PC-9 (cell line): ENCODE measurements at regions not wholly inside any gene's neighbourhood (a gene's known extent, or its start where the extent isn't known, plus 50 kb on each side); places are given as distances from the start of the nearest gene placed in this dataset.

Source experiments
- BruUV-seq: library from RNA; stranded (reverse); fragments of 400-500 nt; replicated peaks from 2 replicates; lab custom pipeline; 2021; lab: Mats Ljungman, UMichigan
- CTCF ChIA-PET: fragments of 300-600 bp; sonication (Branson Sonifier 250); formaldehyde crosslinking; loops from one replicate; lab custom pipeline; 2022; ENCODE audit warnings: antibody characterized with exemption; lab: Charles Lee
- POLR2A ChIA-PET: fragments of 300-600 bp; sonication (Branson Sonifier 250); formaldehyde crosslinking; loops from one replicate; lab custom pipeline; 2022; ENCODE audit warnings: antibody characterized with exemption; ENCODE audit not compliant: unreplicated experiment; lab: Charles Lee
- DNase-seq, 2 experiments: peaks; one replicate each; pipeline versions ENCODE4 v3.0.0 to v3.0.0-alpha.2; 2015 to 2022; ENCODE audit warnings: mixed read lengths in 1 of 2
- H2AFZ ChIP-seq: fragments of 200-600 bp; sonication (generic); 2 replicates; pipeline ENCODE4 v1.8.1; 2017; ENCODE audit warnings: antibody characterized with exemption
- H3F3A ChIP-seq: fragments of 200-600 bp; sonication (generic); 2 replicates; pipeline ENCODE4 v1.8.1; 2017; ENCODE audit warnings: antibody characterized with exemption, mild to moderate bottlenecking, low read depth; ENCODE audit not compliant: insufficient read depth
- H3K27ac ChIP-seq: fragments of 200-600 bp; sonication (generic); 2 replicates; pipeline ENCODE4 v1.6.1; 2016; ENCODE audit warnings: mixed run types
- H3K27me3 ChIP-seq: fragments of 200-600 bp; sonication (generic); 2 replicates; pipeline ENCODE4 v1.6.1; 2016; ENCODE audit warnings: low read depth, mixed run types; ENCODE audit not compliant: insufficient read depth
- H3K36me3 ChIP-seq: fragments of 200-600 bp; sonication (generic); 2 replicates; pipeline ENCODE4 v1.6.1; 2016; ENCODE audit warnings: low read depth, mixed run types
- H3K4me1 ChIP-seq: fragments of 200-600 bp; sonication (generic); replicated peaks from 2 replicates; pipeline ENCODE4 v1.6.1; 2016; ENCODE audit warnings: mixed run types; ENCODE audit not compliant: insufficient read depth
- H3K4me2 ChIP-seq: fragments of 200-600 bp; sonication (generic); 2 replicates; pipeline ENCODE4 v1.6.1; 2017; ENCODE audit warnings: mixed run types
- H3K4me3 ChIP-seq: fragments of 200-600 bp; sonication (generic); 2 replicates; pipeline ENCODE4 v1.6.1; 2016; ENCODE audit warnings: mixed run types
- H3K79me2 ChIP-seq: fragments of 200-600 bp; sonication (generic); 2 replicates; pipeline ENCODE4 v1.6.1; 2017; ENCODE audit warnings: low read depth, mixed run types
- H3K9me2 ChIP-seq: fragments of 200-600 bp; sonication (generic); 2 replicates; pipeline ENCODE4 v1.8.1; 2017; ENCODE audit warnings: mild to moderate bottlenecking; ENCODE audit not compliant: insufficient read depth
- H3K9me3 ChIP-seq: fragments of 200-600 bp; sonication (generic); 2 replicates; pipeline ENCODE4 v1.8.1; 2016; ENCODE audit warnings: low read depth; ENCODE audit not compliant: insufficient read depth
- H4K20me1 ChIP-seq: fragments of 200-600 bp; sonication (generic); 2 replicates; pipeline ENCODE4 v1.8.1; 2017; ENCODE audit not compliant: insufficient read depth
- EZH2 ChIP-seq: fragments of 200-600 bp; sonication (generic); IDR thresholded peaks from 2 replicates; pipeline ENCODE4 v1.8.0; 2017; ENCODE audit warnings: antibody characterized with exemption, low read depth
- intact Hi-C: fragments of 100-400 bp; cut with micrococcal nuclease; formaldehyde crosslinking; loops from one replicate; pipeline ENCODE4 v1.10.0; 2022; ENCODE audit not compliant: unreplicated experiment
- TF ChIP-seq, protein P1 (sequence below): fragments of 200-600 bp; sonication (generic); conservative IDR thresholded peaks from 2 replicates; pipeline ENCODE4 v1.6.1; 2017; ENCODE audit warnings: mixed run types, antibody characterized with exemption, mild to moderate bottlenecking, moderate library complexity

DNA sequence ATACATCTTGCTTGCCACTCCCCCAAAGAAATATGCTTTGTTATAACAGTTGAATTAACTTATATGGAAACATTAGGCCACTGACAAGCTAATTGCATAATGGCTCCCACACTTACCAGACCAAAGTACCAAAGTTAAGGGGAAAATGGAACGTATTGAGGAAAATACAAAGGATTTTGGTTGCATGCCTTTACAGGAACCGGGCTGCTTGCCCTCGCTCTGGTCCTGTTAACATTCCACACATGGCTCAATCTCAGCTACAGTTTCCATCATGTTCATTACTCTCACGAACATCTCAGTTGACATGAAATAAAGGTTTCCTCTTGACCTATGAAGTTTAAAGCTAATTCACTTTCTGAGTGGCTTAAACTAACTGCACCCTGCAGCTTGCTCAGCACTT, 220.7 kb upstream of the RXFP2 start:
- Histone ChIP-seq H3K27me3 (peaks cover 17% of the 10 kb centered on the region; the same call in 1 of the 2 replicates), H3K79me2 (no peaks in the 10 kb centered on the region), H3K4me3 (no peak overlapping the region), H3K4me1 (no peaks in the 10 kb centered on the region), H3K9me3 (no peaks in the 10 kb centered on the region), H4K20me1 (no peaks in the 10 kb centered on the region), H3K4me2 (no peak overlapping the region), H3K36me3 (no peaks in the 10 kb centered on the region), H3K27ac (no peak overlapping the region), H3K9me2 (no peaks in the 10 kb centered on the region), H2AFZ (no peak overlapping the region), H3F3A (no peaks in the 10 kb centered on the region)
- CTCF ChIA-PET: no interaction called here
- POLR2A ChIA-PET: no interaction called here
- DNase-seq: no peak
- no TSS peak for BruUV-seq
- intact Hi-C loops: no loop called here
- no peak for TF ChIP-seq EZH2
- TF ChIP-seq, protein P1, sequence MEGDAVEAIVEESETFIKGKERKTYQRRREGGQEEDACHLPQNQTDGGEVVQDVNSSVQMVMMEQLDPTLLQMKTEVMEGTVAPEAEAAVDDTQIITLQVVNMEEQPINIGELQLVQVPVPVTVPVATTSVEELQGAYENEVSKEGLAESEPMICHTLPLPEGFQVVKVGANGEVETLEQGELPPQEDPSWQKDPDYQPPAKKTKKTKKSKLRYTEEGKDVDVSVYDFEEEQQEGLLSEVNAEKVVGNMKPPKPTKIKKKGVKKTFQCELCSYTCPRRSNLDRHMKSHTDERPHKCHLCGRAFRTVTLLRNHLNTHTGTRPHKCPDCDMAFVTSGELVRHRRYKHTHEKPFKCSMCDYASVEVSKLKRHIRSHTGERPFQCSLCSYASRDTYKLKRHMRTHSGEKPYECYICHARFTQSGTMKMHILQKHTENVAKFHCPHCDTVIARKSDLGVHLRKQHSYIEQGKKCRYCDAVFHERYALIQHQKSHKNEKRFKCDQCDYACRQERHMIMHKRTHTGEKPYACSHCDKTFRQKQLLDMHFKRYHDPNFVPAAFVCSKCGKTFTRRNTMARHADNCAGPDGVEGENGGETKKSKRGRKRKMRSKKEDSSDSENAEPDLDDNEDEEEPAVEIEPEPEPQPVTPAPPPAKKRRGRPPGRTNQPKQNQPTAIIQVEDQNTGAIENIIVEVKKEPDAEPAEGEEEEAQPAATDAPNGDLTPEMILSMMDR: no peak

- H3K4me2 ChIP-seq: no peak overlapping the region
- no peaks in the 10 kb centered on the region for H3K36me3 ChIP-seq
- no peak overlapping the region for H3K27ac ChIP-seq
- no TSS peak for BruUV-seq
- DNase-seq: no peak
- no peaks in the 10 kb centered on the region for H3K79me2 ChIP-seq
- H3K4me1 ChIP-seq: no peaks in the 10 kb centered on the region
- no peak overlapping the region for H3K4me3 ChIP-seq
- H4K20me1 ChIP-seq: no peaks in the 10 kb centered on the region
- no peaks in the 10 kb centered on the region for H3F3A ChIP-seq
- H3K9me2 ChIP-seq: no peaks in the 10 kb centered on the region
- no peak overlapping the region for H2AFZ ChIP-seq
- TF ChIP-seq, protein P1: no peak
- no peak for TF ChIP-seq EZH2
- H3K27me3 ChIP-seq: peaks cover 14% of the 10 kb centered on the region; the same call in 1 of the 2 replicates
- intact Hi-C loops: no loop called here
- H3K9me3 ChIP-seq: no peaks in the 10 kb centered on the region
- ChIA-PET CTCF (no interaction called here), POLR2A (no interaction called here)
Measured at GRCh38 chr13:31521435-31521834, 217.9 kb upstream of the RXFP2 start.

- no peaks in the 10 kb centered on the region for H3K79me2 ChIP-seq
- H3F3A ChIP-seq: no peaks in the 10 kb centered on the region
- H3K4me1 ChIP-seq: no peaks in the 10 kb centered on the region
- no peaks in the 10 kb centered on the region for H3K9me3 ChIP-seq
- no peak overlapping the region for H3K4me2 ChIP-seq
- H3K9me2 ChIP-seq: no peaks in the 10 kb centered on the region
- H4K20me1 ChIP-seq: no peaks in the 10 kb centered on the region
- no peak for DNase-seq
- H3K4me3 ChIP-seq: no peak overlapping the region
- no peak overlapping the region for H3K27ac ChIP-seq
- CTCF ChIA-PET: no interaction called here
- POLR2A ChIA-PET: no interaction called here
- peaks cover 14% of the 10 kb centered on the region; the same call in 1 of the 2 replicates for H3K27me3 ChIP-seq
- intact Hi-C loops: no loop called here
- H3K36me3 ChIP-seq: no peaks in the 10 kb centered on the region
- TF ChIP-seq, protein P1: no peak
- TF ChIP-seq EZH2: no peak
- no TSS peak for BruUV-seq
- no peak overlapping the region for H2AFZ ChIP-seq
Measured at GRCh38 chr13:31522396-31522795, 216.9 kb upstream of the RXFP2 start.
